Lower leg skin (tissue), 4 donors: ENCODE measurements at regions not wholly inside any gene's neighbourhood (a gene's known extent, or its start where the extent isn't known, plus 50 kb on each side); places are given as distances from the start of the nearest gene placed in this dataset.

Source experiments
- DNase-seq, 2 donors: peaks; one replicate each; pipeline ENCODE4 v3.0.0-alpha.2; 2019; ENCODE audit warnings: low spot score in 2 of 2
- H3K4me3 ChIP-seq: fragments of 200-600 bp; sonication (generic); 2 replicates; pipeline ENCODE4 v1.5.1; 2017; ENCODE audit warnings: mild to moderate bottlenecking, low read depth; ENCODE audit not compliant: poor library complexity, severe bottlenecking
- POLR2A ChIP-seq, 2 donors: fragments of 450-650 bp; IDR thresholded peaks; one replicate each; pipeline ENCODE4 v1.6.1; 2016 to 2017; ENCODE audit warnings: antibody characterized with exemption in 2 of 2, mild to moderate bottlenecking in 1 of 2, moderate library complexity in 1 of 2
- WGBS, 2 donors: methylation state at CpG; one replicate each; pipeline ENCODE4 v1.1.5; 2018; 5-methylcytosine and 5-hydroxymethylcytosine counted together
- intact Hi-C: fragments of 100-400 bp; cut with DNase I; formaldehyde crosslinking; loops from one replicate; pipeline ENCODE4 v1.15.0; 2023; ENCODE audit warnings: low total_unique reads
- TF ChIP-seq, protein P1 (sequence below), 3 donors: fragments of 450-650 bp; IDR thresholded peaks; one replicate each; pipeline ENCODE4 v1.5.1; 2016; ENCODE audit warnings: antibody characterized with exemption in 3 of 3, mild to moderate bottlenecking in 3 of 3, moderate library complexity in 2 of 3

GRCh38 chr9:16118043-16118442, 565.2 kb downstream of the CCDC171 start:
- WGBS, 2 donors: 96% methylated on average over 2 of the region's 2 CpGs
- TF ChIP-seq POLR2A (IDR thresholded peaks at IDR 0.05): no peak
- TF ChIP-seq, protein P1, sequence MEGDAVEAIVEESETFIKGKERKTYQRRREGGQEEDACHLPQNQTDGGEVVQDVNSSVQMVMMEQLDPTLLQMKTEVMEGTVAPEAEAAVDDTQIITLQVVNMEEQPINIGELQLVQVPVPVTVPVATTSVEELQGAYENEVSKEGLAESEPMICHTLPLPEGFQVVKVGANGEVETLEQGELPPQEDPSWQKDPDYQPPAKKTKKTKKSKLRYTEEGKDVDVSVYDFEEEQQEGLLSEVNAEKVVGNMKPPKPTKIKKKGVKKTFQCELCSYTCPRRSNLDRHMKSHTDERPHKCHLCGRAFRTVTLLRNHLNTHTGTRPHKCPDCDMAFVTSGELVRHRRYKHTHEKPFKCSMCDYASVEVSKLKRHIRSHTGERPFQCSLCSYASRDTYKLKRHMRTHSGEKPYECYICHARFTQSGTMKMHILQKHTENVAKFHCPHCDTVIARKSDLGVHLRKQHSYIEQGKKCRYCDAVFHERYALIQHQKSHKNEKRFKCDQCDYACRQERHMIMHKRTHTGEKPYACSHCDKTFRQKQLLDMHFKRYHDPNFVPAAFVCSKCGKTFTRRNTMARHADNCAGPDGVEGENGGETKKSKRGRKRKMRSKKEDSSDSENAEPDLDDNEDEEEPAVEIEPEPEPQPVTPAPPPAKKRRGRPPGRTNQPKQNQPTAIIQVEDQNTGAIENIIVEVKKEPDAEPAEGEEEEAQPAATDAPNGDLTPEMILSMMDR (IDR thresholded peaks at IDR 0.05): no peak
- no peak overlapping the region for H3K4me3 ChIP-seq
- DNase-seq: no peak
- intact Hi-C loops: no loop called here

- intact Hi-C loops: no loop called here
- no peak for TF ChIP-seq POLR2A (IDR thresholded peaks at IDR 0.05)
- TF ChIP-seq, protein P1 (IDR thresholded peaks at IDR 0.05): no peak
- no peak for DNase-seq
- H3K4me3 ChIP-seq: no peak overlapping the region
- WGBS, 2 donors: 84 to 92% methylated on average over 7 of the region's 7 CpGs
These were observed 566.7 kb downstream of the CCDC171 start for GRCh38 chr9:16119261-16120230.

- intact Hi-C loops: no loop called here
- WGBS, 2 donors: 72 to 74% methylated on average over 4 of the region's 4 CpGs
- no peak for TF ChIP-seq POLR2A (IDR thresholded peaks at IDR 0.05)
- H3K4me3 ChIP-seq: no peak overlapping the region
- DNase-seq: no peak
These were observed 567.4 kb downstream of the CCDC171 start for GRCh38 chr9:16120231-16120641.

DNA sequence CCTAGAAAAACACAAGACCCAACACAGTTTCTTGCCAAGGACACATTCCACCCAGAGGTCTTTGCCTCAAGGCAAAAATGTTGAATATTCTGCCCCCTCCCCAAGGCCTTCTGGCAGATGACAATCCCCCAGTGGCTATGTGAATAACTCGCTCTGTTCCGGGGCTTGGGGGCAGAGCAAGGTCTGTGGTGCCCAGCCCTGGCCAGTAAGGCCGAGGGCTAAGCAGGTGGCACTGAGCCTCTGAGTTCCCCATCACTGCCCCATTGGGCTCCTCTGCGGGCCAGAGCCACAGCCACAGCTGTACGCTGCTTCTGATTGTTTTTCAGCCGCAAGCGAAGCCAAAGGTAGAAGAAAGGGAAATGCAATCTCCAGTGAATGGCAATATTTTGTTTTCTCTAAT, 567.9 kb downstream of the CCDC171 start:
- DNase-seq: no peak
- TF ChIP-seq POLR2A (IDR thresholded peaks at IDR 0.05): no peak
- TF ChIP-seq, protein P1 (IDR thresholded peaks at IDR 0.05): no peak
- WGBS, 2 donors: 93 to 96% methylated on average over 7 of the region's 7 CpGs
- intact Hi-C loops: no loop called here
- H3K4me3 ChIP-seq: no peak overlapping the region

DNA sequence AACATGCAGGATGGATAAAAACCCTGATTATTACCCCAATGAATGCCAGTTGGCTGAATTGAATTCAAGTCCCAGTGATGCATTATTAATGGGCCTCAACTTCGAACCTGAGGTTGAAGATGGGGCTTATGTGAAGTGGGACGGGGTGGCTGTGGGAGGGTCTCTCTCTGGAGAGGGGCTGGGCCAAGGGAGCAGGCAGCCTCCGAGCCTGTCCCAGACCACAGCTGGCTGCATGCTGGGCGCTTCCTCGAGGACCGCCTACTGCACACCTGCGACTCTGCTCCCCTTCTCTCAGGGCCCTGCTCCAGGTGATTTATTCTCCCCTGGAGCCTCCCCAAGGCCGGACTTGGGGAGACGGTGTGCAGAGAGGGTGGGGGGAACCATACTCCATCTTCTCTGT, 568.3 kb downstream of the CCDC171 start:
- H3K4me3 ChIP-seq: no peak overlapping the region
- no peak for DNase-seq
- TF ChIP-seq, protein P1 (IDR thresholded peaks at IDR 0.05): no peak
- no peak for TF ChIP-seq POLR2A (IDR thresholded peaks at IDR 0.05)
- intact Hi-C loops: no loop called here
- WGBS, 2 donors: 70 to 78% methylated on average over 8 to 9 of the region's 9 CpGs

DNA sequence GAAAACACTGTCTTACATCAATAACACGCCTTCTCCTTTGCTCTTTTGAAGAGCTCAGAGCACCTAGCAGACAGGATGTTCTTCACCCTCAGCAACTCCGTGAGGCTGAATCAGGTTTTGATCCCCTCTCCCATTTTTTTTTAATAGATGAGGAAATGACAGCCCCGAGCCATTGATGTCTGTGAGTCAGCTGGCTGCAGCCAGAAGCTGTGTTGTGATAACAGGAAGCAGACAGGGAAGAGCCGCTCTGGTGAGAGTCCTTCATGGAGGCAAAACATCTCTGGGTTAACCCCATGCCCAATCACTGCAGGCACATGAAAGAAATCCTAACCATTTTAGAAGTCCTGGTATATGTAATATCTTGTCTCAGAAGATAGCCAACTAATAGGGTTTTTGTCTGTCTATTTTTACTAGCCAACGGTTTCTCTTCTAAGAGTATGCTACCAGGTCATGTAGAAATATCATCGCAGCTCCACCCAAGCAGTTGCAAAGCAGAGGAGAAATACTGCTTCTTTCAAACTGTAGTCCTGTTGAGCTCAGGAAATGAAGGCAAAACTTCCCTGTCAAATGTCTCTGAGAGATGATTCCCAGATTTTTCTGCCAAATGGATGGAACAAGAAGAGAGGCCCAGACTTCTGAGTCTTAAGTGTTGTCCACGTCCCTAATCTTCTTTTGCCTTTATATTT, 568.9 kb downstream of the CCDC171 start:
- intact Hi-C loops: no loop called here
- WGBS, 2 donors: 67 to 72% methylated on average over 7 of the region's 7 CpGs
- DNase-seq: no peak
- no peak overlapping the region for H3K4me3 ChIP-seq
- no peak for TF ChIP-seq POLR2A (IDR thresholded peaks at IDR 0.05)
- TF ChIP-seq, protein P1 (IDR thresholded peaks at IDR 0.05): no peak
